ENCODE measurements at regions not wholly inside any gene's neighbourhood (a gene's known extent, or its start where the extent isn't known, plus 50 kb on each side); places are given as distances from the start of the nearest gene placed in this dataset.

DNA sequence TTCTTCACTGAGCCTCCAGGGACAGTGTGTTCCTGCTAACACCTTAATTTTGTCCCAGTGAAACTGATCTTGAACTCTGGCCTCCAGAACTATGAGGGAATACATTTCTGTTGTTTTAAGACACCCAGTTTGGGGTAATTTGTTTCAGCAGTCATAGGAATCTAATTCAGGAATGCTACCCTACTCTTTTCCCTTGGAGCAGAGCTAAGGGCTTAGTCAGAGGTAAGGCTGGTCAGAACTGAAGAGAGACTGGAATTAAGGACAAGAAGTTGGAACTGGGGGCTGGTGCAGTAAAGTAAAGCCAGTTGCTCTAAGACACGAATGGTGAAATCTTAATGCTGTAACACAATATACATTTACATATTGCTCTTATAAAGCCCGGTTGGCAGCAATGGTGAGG lies 809.7 kb downstream of the MAFB start:
- peaks cover 17% of the 10 kb centered on the region for H3K4me1 Mint-ChIP-seq (ENCODE audit: low read depth, unreplicated experiment)
- H3K27me3 Mint-ChIP-seq (ENCODE audit: unreplicated experiment), result no peaks in the 10 kb centered on the region
- H3K9me3 Mint-ChIP-seq (ENCODE audit: unreplicated experiment), result peaks cover 2% of the 10 kb centered on the region
- H3K4me3 Mint-ChIP-seq (ENCODE audit: unreplicated experiment), result no peak overlapping the region
- no peak for DNase-seq
- H3K36me3 Mint-ChIP-seq (ENCODE audit: unreplicated experiment), result no peaks in the 10 kb centered on the region
- TF ChIP-seq, protein P1, sequence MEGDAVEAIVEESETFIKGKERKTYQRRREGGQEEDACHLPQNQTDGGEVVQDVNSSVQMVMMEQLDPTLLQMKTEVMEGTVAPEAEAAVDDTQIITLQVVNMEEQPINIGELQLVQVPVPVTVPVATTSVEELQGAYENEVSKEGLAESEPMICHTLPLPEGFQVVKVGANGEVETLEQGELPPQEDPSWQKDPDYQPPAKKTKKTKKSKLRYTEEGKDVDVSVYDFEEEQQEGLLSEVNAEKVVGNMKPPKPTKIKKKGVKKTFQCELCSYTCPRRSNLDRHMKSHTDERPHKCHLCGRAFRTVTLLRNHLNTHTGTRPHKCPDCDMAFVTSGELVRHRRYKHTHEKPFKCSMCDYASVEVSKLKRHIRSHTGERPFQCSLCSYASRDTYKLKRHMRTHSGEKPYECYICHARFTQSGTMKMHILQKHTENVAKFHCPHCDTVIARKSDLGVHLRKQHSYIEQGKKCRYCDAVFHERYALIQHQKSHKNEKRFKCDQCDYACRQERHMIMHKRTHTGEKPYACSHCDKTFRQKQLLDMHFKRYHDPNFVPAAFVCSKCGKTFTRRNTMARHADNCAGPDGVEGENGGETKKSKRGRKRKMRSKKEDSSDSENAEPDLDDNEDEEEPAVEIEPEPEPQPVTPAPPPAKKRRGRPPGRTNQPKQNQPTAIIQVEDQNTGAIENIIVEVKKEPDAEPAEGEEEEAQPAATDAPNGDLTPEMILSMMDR (IDR thresholded peaks at IDR 0.05; ENCODE audit: partially characterized antibody, unreplicated experiment), result no peak
- no peak overlapping the region for H3K27ac Mint-ChIP-seq (ENCODE audit: unreplicated experiment)

DNA sequence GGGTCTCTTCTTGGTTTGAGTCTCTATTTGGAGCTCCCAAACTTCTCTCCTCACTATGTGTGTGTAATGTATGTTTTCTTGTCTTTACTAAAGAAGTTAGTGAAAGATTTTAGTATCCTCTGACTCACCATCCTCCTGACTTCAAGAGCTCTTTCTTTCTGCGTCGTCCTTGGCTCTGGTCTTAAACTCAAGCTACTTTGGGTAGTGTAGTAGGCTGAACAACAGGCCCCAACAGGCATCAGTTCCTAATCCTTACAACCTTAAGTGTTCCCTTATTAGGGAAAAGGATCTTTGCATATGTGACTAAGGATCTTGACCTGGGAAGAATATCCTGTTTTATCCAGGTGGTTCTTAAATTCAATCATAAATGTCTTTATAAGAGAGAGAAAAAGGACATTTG lies 810.2 kb downstream of the MAFB start:
- TF ChIP-seq, protein P1 (IDR thresholded peaks at IDR 0.05; ENCODE audit: partially characterized antibody, unreplicated experiment), result no peak
- Mint-ChIP-seq H3K27me3 (ENCODE audit: unreplicated experiment) (no peaks in the 10 kb centered on the region), H3K36me3 (ENCODE audit: unreplicated experiment) (no peaks in the 10 kb centered on the region), H3K4me3 (ENCODE audit: unreplicated experiment) (no peak overlapping the region), H3K27ac (ENCODE audit: unreplicated experiment) (no peak overlapping the region), H3K9me3 (ENCODE audit: unreplicated experiment) (peaks cover 7% of the 10 kb centered on the region), H3K4me1 (ENCODE audit: low read depth, unreplicated experiment) (peaks cover 17% of the 10 kb centered on the region)
- no peak for DNase-seq

DNA sequence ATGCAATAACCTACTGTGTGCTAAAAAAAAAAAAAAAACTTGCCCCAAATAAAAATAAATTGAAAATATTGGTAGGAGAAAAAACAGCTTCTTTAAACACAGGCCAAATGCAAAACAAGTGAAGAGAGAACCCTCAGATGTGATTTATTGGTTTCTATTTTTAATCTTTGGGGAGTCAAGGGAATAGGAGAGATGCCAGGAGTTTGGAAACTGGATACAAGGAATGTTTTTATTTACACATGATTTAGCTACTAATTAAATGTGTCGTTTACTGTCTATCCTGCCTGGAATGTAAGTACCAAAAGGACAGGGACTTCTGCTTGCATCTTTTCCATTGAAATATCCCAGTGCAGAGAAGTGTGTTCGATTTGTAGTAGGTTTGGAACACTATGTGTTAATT lies 810.7 kb downstream of the MAFB start:
- H3K4me1 Mint-ChIP-seq (ENCODE audit: low read depth, unreplicated experiment), result peaks cover 20% of the 10 kb centered on the region
- H3K36me3 Mint-ChIP-seq (ENCODE audit: unreplicated experiment), result no peaks in the 10 kb centered on the region

DNA sequence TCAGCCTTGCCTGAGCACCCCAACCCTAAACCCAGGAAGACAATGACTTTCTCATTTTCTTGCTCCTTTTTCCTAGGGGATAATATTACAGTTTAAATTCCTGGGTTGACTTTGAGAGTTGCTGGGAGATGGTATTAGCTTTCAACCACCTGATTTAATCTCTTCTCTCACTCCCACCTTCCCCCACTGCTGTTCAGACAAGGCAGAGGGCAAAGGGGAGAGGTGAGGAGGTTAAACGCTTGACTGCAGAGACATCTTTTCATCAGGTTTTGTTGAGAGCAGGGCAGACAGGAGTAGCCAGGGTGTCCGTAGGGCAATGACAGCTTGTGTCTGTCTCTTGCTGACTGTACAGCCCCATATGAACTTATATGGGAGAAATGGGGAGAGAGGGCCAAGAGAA lies 811.2 kb downstream of the MAFB start:
- no peak overlapping the region for H3K27ac Mint-ChIP-seq (ENCODE audit: unreplicated experiment)

More for the DNA sequence above, 810.7 kb downstream of the MAFB start:
- H3K9me3 Mint-ChIP-seq (ENCODE audit: unreplicated experiment), result peaks cover 8% of the 10 kb centered on the region
- TF ChIP-seq, protein P1 (IDR thresholded peaks at IDR 0.05; ENCODE audit: partially characterized antibody, unreplicated experiment), result no peak
- peaks cover 2% of the 10 kb centered on the region for H3K27me3 Mint-ChIP-seq (ENCODE audit: unreplicated experiment)
- DNase-seq, result no peak
- no peak overlapping the region for H3K27ac Mint-ChIP-seq (ENCODE audit: unreplicated experiment)
- H3K4me3 Mint-ChIP-seq (ENCODE audit: unreplicated experiment), result no peak overlapping the region

DNA sequence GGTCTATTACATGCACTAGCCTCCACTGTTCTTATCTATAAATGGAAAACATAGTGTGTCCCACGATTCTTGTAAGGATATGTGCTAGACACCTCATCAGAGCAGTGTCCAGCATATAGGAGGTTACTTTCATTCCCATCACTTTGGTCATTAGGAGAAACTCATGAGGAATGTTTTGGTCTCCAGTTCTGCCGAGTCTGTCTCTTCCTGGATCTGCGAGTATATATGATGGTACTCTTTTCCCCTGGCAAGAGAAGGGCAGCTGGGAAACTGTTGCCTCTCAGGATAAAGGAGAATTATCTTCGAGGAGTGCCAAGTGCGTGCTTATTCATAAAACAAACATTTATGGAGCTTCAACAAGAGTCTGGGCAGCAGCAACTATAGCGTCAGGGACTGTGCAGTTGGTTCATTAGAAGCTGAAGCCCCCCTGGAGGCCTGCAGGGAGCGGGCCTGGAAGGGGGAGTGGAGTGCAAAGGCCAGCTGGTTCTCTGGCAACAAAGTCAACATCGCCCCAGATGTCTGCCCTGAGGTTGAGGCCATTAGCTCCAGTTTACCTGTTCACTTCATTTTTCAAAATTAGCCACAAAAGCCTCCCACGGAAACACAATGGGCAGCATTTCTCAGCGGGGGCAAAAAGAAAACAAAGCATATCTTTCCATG lies 811.9 kb downstream of the MAFB start:
- Mint-ChIP-seq H3K9me3 (ENCODE audit: unreplicated experiment) (peaks cover 8% of the 10 kb centered on the region), H3K4me3 (ENCODE audit: unreplicated experiment) (no peak overlapping the region), H3K27me3 (ENCODE audit: unreplicated experiment) (peaks cover 2% of the 10 kb centered on the region), H3K4me1 (ENCODE audit: low read depth, unreplicated experiment) (peaks cover 20% of the 10 kb centered on the region), H3K36me3 (ENCODE audit: unreplicated experiment) (no peaks in the 10 kb centered on the region), H3K27ac (ENCODE audit: unreplicated experiment) (no peak overlapping the region)
- DNase-seq, result no peak
- TF ChIP-seq, protein P1 (IDR thresholded peaks at IDR 0.05; ENCODE audit: partially characterized antibody, unreplicated experiment), result no peak

More for the DNA sequence above, 811.2 kb downstream of the MAFB start:
- Mint-ChIP-seq H3K4me3 (ENCODE audit: unreplicated experiment) (no peak overlapping the region), H3K4me1 (ENCODE audit: low read depth, unreplicated experiment) (peaks cover 20% of the 10 kb centered on the region), H3K27me3 (ENCODE audit: unreplicated experiment) (peaks cover 2% of the 10 kb centered on the region), H3K9me3 (ENCODE audit: unreplicated experiment) (peaks cover 8% of the 10 kb centered on the region), H3K36me3 (ENCODE audit: unreplicated experiment) (no peaks in the 10 kb centered on the region)
- TF ChIP-seq, protein P1 (IDR thresholded peaks at IDR 0.05; ENCODE audit: partially characterized antibody, unreplicated experiment), result no peak
- DNase-seq, result no peak

All from glutamatergic neuron (in vitro differentiated cells).